ENCODE measurements at regions not wholly inside any gene's neighbourhood (a gene's known extent, or its start where the extent isn't known, plus 50 kb on each side); places are given as distances from the start of the nearest gene placed in this dataset.

DNA sequence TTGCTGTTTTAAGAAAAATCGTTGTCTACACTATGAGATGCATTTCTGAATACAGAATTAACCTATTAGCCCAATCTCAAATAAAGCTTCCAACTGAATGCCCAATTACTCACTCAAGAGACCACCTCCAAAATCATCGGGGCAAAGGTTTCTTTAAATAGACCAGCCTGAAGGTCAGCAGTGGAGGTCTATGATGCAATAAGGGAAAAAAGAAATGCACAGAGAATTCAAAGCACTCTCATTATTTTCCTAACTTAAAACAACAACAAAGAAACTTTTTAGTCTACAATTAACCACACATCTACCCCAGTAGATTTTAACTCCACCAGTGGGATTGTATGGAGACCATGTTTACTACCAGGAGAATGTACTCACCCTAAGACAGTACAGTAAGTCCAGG lies 657.7 kb upstream of the CCDC54 start:
- H3K9me3 ChIP-seq (ENCODE audit: control insufficient read depth in 2 of 2, insufficient read depth in 1 of 2, low read depth in 1 of 2, low read length in 1 of 2) = peaks cover 0 to 6% of the 10 kb centered on the region in 2 donors
- WGBS, 2 donors = 72 to 78% methylated on average over 2 of the region's 2 CpGs
- no peaks in the 10 kb centered on the region for H3K4me1 ChIP-seq (ENCODE audit: control insufficient read depth in 2 of 2, insufficient read depth in 2 of 2, low read length in 1 of 2)
- no peak overlapping the region for H3K27ac ChIP-seq (ENCODE audit: low read depth in 2 of 2, low read length in 1 of 2)
- no peaks in the 10 kb centered on the region for H3K27me3 ChIP-seq (ENCODE audit: control insufficient read depth in 1 of 2, insufficient read depth in 2 of 2, low read length in 2 of 2)
- H3K36me3 ChIP-seq (ENCODE audit: control insufficient read depth in 2 of 2, insufficient read depth in 2 of 2, low read length in 1 of 2) = no peaks in the 10 kb centered on the region
- H3K4me3 ChIP-seq (ENCODE audit: low read depth in 1 of 2, low read length in 2 of 2) = no peak overlapping the region

GRCh38 chr3:106720510-106720909 lies 656.7 kb upstream of the CCDC54 start:
- H3K9me3 ChIP-seq (ENCODE audit: control insufficient read depth in 2 of 2, insufficient read depth in 1 of 2, low read depth in 1 of 2, low read length in 1 of 2) = peaks cover 0 to 6% of the 10 kb centered on the region in 2 donors
- H3K36me3 ChIP-seq (ENCODE audit: control insufficient read depth in 2 of 2, insufficient read depth in 2 of 2, low read length in 1 of 2) = no peaks in the 10 kb centered on the region
- H3K27me3 ChIP-seq (ENCODE audit: control insufficient read depth in 1 of 2, insufficient read depth in 2 of 2, low read length in 2 of 2) = no peaks in the 10 kb centered on the region
- no peaks in the 10 kb centered on the region for H3K4me1 ChIP-seq (ENCODE audit: control insufficient read depth in 2 of 2, insufficient read depth in 2 of 2, low read length in 1 of 2)
- 90 to 93% methylated on average over 9 of the region's 9 CpGs for WGBS, 2 donors
- H3K4me3 ChIP-seq (ENCODE audit: low read depth in 1 of 2, low read length in 2 of 2) = no peak overlapping the region
- H3K27ac ChIP-seq (ENCODE audit: low read depth in 2 of 2, low read length in 1 of 2) = no peak overlapping the region

DNA sequence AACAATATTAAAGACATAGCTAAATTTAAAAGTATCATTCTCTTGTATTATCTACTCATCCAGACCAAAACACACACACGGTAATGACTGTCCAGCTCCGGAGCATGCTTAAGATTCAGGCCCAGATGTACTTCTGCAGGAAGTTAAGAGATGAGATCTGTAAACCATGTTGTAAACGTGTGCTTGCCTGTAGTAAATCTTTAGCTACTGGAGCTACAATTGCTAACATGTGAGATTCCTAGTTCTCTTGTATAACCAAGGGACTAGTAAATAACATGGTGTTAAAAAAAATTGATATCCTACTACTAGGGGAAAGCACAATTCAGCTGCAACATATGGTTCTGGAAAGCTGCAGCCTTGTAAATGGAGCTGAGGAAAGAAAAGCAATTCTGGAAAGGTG lies 651.7 kb upstream of the CCDC54 start:
- WGBS, 2 donors = 57 to 63% methylated on average over 3 of the region's 3 CpGs
- no peaks in the 10 kb centered on the region for H3K4me1 ChIP-seq (ENCODE audit: control insufficient read depth in 2 of 2, insufficient read depth in 2 of 2, low read length in 1 of 2)
- H3K27ac ChIP-seq (ENCODE audit: low read depth in 2 of 2, low read length in 1 of 2) = no peak overlapping the region
- H3K27me3 ChIP-seq (ENCODE audit: control insufficient read depth in 1 of 2, insufficient read depth in 2 of 2, low read length in 2 of 2) = no peaks in the 10 kb centered on the region
- H3K4me3 ChIP-seq (ENCODE audit: low read depth in 1 of 2, low read length in 2 of 2) = no peak overlapping the region
- H3K36me3 ChIP-seq (ENCODE audit: control insufficient read depth in 2 of 2, insufficient read depth in 2 of 2, low read length in 1 of 2) = no peaks in the 10 kb centered on the region
- H3K9me3 ChIP-seq (ENCODE audit: control insufficient read depth in 2 of 2, insufficient read depth in 1 of 2, low read depth in 1 of 2, low read length in 1 of 2) = peaks cover 0 to 6% of the 10 kb centered on the region in 2 donors

DNA sequence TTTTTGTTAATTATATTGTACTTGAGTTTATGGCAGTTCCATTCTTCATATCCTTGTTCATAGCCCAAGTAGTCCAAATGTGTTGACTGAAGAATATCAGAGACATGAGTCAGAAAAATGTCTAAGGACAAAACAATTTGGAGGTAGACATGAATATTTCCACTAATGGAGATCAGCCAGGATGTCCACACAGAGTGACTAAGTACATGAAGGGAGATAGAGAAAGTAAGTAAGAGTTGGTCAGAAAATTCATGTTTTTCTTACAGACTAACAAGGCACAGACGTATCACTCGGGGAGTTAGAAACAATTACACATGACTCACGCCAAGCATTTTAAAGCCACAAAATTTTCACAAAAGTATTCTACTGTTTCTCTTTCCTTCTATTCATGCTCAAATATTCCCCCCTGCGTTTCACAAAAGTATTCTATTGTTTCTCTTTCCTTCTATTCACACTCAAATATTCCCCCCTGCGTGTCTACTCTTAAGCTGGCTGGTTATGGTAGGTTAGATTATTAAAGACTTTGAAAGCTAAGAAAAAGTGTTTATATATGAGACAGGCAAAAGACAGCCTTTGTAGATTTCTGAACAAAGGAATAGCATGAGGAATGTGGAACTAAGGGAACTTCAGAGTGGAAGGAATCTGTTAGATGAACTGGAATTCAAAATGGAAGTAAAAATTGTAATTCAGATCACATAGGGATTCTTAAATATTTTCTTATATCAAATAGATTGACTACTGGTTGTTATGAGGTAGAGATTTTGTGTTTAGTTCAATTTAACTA lies 648.7 kb upstream of the CCDC54 start:
- H3K9me3 ChIP-seq (ENCODE audit: control insufficient read depth in 2 of 2, insufficient read depth in 1 of 2, low read depth in 1 of 2, low read length in 1 of 2) = no peaks in the 10 kb centered on the region
- H3K4me3 ChIP-seq (ENCODE audit: low read depth in 1 of 2, low read length in 2 of 2) = no peak overlapping the region
- no peaks in the 10 kb centered on the region for H3K36me3 ChIP-seq (ENCODE audit: control insufficient read depth in 2 of 2, insufficient read depth in 2 of 2, low read length in 1 of 2)
- no peaks in the 10 kb centered on the region for H3K4me1 ChIP-seq (ENCODE audit: control insufficient read depth in 2 of 2, insufficient read depth in 2 of 2, low read length in 1 of 2)
- no peak overlapping the region for H3K27ac ChIP-seq (ENCODE audit: low read depth in 2 of 2, low read length in 1 of 2)
- H3K27me3 ChIP-seq (ENCODE audit: control insufficient read depth in 1 of 2, insufficient read depth in 2 of 2, low read length in 2 of 2) = no peaks in the 10 kb centered on the region
- 62 to 75% methylated on average over 5 of the region's 5 CpGs for WGBS, 2 donors

DNA sequence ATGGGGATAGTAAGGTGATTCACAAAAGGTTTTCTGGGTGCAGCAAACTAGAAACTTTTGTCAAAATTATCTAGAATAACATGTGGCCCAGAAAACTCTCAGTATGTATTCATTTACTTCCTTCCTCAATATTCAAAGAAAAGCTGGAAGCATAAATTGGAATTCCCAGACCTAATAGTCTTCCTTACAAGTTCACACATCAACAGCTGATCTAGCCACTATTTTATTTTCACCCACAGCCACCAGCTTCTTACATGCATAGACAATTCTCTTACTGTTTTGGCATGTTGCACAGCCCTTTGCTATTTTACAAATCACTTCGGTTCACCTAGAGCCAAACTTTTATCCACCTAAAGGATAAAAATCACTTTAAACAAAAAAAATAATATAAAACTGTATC lies 647.8 kb upstream of the CCDC54 start:
- H3K4me3 ChIP-seq (ENCODE audit: low read depth in 1 of 2, low read length in 2 of 2) = no peak overlapping the region
- no peaks in the 10 kb centered on the region for H3K27me3 ChIP-seq (ENCODE audit: control insufficient read depth in 1 of 2, insufficient read depth in 2 of 2, low read length in 2 of 2)
- WGBS, 2 donors = 54 to 59% methylated on average over 1 of the region's 1 CpG
- H3K27ac ChIP-seq (ENCODE audit: low read depth in 2 of 2, low read length in 1 of 2) = no peak overlapping the region
- no peaks in the 10 kb centered on the region for H3K9me3 ChIP-seq (ENCODE audit: control insufficient read depth in 2 of 2, insufficient read depth in 1 of 2, low read depth in 1 of 2, low read length in 1 of 2)
- no peaks in the 10 kb centered on the region for H3K36me3 ChIP-seq (ENCODE audit: control insufficient read depth in 2 of 2, insufficient read depth in 2 of 2, low read length in 1 of 2)
- H3K4me1 ChIP-seq (ENCODE audit: control insufficient read depth in 2 of 2, insufficient read depth in 2 of 2, low read length in 1 of 2) = no peaks in the 10 kb centered on the region

- WGBS, 2 donors = 81 to 86% methylated on average over 2 of the region's 2 CpGs
- H3K36me3 ChIP-seq (ENCODE audit: control insufficient read depth in 2 of 2, insufficient read depth in 2 of 2, low read length in 1 of 2) = no peaks in the 10 kb centered on the region
- H3K4me3 ChIP-seq (ENCODE audit: low read depth in 1 of 2, low read length in 2 of 2) = no peak overlapping the region
- no peaks in the 10 kb centered on the region for H3K4me1 ChIP-seq (ENCODE audit: control insufficient read depth in 2 of 2, insufficient read depth in 2 of 2, low read length in 1 of 2)
- no peak overlapping the region for H3K27ac ChIP-seq (ENCODE audit: low read depth in 2 of 2, low read length in 1 of 2)
- H3K27me3 ChIP-seq (ENCODE audit: control insufficient read depth in 1 of 2, insufficient read depth in 2 of 2, low read length in 2 of 2) = no peaks in the 10 kb centered on the region
- no peaks in the 10 kb centered on the region for H3K9me3 ChIP-seq (ENCODE audit: control insufficient read depth in 2 of 2, insufficient read depth in 1 of 2, low read depth in 1 of 2, low read length in 1 of 2)
Observed at GRCh38 chr3:106731230-106731629, 646.0 kb upstream of the CCDC54 start.

DNA sequence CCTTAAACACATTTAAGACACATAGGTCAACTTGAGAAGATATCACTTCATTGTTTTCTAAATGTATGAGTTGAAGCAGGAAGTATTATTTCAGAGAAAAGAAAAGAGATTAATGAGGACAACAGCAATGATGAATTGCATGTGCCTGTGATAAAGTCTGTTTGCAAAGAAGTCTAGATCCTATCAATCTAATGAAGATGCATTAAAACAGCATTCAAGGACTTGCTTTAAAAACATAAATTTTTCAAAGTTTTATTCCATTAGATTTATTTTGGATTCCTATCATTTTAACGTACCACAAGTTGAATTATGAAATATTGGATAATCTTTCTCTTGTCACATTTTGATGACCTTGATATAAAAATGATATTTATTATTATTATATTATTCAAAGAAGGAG lies 642.5 kb upstream of the CCDC54 start:
- Histone ChIP-seq H3K27ac (ENCODE audit: low read depth in 2 of 2, low read length in 1 of 2) (no peak overlapping the region), H3K36me3 (ENCODE audit: control insufficient read depth in 2 of 2, insufficient read depth in 2 of 2, low read length in 1 of 2) (no peaks in the 10 kb centered on the region), H3K4me1 (ENCODE audit: control insufficient read depth in 2 of 2, insufficient read depth in 2 of 2, low read length in 1 of 2) (no peaks in the 10 kb centered on the region), H3K27me3 (ENCODE audit: control insufficient read depth in 1 of 2, insufficient read depth in 2 of 2, low read length in 2 of 2) (no peaks in the 10 kb centered on the region), H3K9me3 (ENCODE audit: control insufficient read depth in 2 of 2, insufficient read depth in 1 of 2, low read depth in 1 of 2, low read length in 1 of 2) (no peaks in the 10 kb centered on the region), H3K4me3 (ENCODE audit: low read depth in 1 of 2, low read length in 2 of 2) (no peak overlapping the region)
- 81 to 96% methylated on average over 1 of the region's 1 CpG for WGBS, 2 donors

- Histone ChIP-seq H3K36me3 (ENCODE audit: control insufficient read depth in 2 of 2, insufficient read depth in 2 of 2, low read length in 1 of 2) (no peaks in the 10 kb centered on the region), H3K4me1 (ENCODE audit: control insufficient read depth in 2 of 2, insufficient read depth in 2 of 2, low read length in 1 of 2) (no peaks in the 10 kb centered on the region), H3K27ac (ENCODE audit: low read depth in 2 of 2, low read length in 1 of 2) (no peak overlapping the region), H3K9me3 (ENCODE audit: control insufficient read depth in 2 of 2, insufficient read depth in 1 of 2, low read depth in 1 of 2, low read length in 1 of 2) (no peaks in the 10 kb centered on the region), H3K4me3 (ENCODE audit: low read depth in 1 of 2, low read length in 2 of 2) (no peak overlapping the region), H3K27me3 (ENCODE audit: control insufficient read depth in 1 of 2, insufficient read depth in 2 of 2, low read length in 2 of 2) (no peaks in the 10 kb centered on the region)
- 90 to 93% methylated on average over 1 of the region's 1 CpG for WGBS, 2 donors
Observed at GRCh38 chr3:106737265-106737664, 640.0 kb upstream of the CCDC54 start.

- Histone ChIP-seq H3K9me3 (ENCODE audit: control insufficient read depth in 2 of 2, insufficient read depth in 1 of 2, low read depth in 1 of 2, low read length in 1 of 2) (no peaks in the 10 kb centered on the region), H3K4me3 (ENCODE audit: low read depth in 1 of 2, low read length in 2 of 2) (no peak overlapping the region), H3K27ac (ENCODE audit: low read depth in 2 of 2, low read length in 1 of 2) (no peak overlapping the region), H3K36me3 (ENCODE audit: control insufficient read depth in 2 of 2, insufficient read depth in 2 of 2, low read length in 1 of 2) (no peaks in the 10 kb centered on the region), H3K27me3 (ENCODE audit: control insufficient read depth in 1 of 2, insufficient read depth in 2 of 2, low read length in 2 of 2) (no peaks in the 10 kb centered on the region), H3K4me1 (ENCODE audit: control insufficient read depth in 2 of 2, insufficient read depth in 2 of 2, low read length in 1 of 2) (no peaks in the 10 kb centered on the region)
- WGBS, 2 donors = 72 to 75% methylated on average over 1 of the region's 1 CpG
Observed at GRCh38 chr3:106740116-106740515, 637.1 kb upstream of the CCDC54 start.
